PC-3 (cell line): ENCODE measurements at regions not wholly inside any gene's neighbourhood (a gene's known extent, or its start where the extent isn't known, plus 50 kb on each side); places are given as distances from the start of the nearest gene placed in this dataset.

ENCODE experiments used
- ATAC-seq: fragments of 200-7000 bp; cut with Tn5 transposase; 2 replicates; pipeline ENCODE4 v1.9.1; 2020; ENCODE audit warnings: mild to moderate bottlenecking, moderate library complexity
- BruUV-seq: library from RNA; stranded (reverse); fragments of 400-500 nt; replicated peaks from 2 replicates; lab custom pipeline; 2021; lab: Mats Ljungman, UMichigan
- CTCF ChIA-PET: fragments of 300-600 bp; sonication (Branson Sonifier 250); formaldehyde crosslinking; loops from one replicate; lab custom pipeline; 2022; ENCODE audit warnings: antibody characterized with exemption; lab: Charles Lee
- POLR2A ChIA-PET: fragments of 300-600 bp; sonication (Branson Sonifier 250); formaldehyde crosslinking; loops from one replicate; lab custom pipeline; 2022; ENCODE audit warnings: antibody characterized with exemption; ENCODE audit not compliant: unreplicated experiment; lab: Charles Lee
- DNase-seq: peaks from one replicate; pipeline ENCODE4 v3.0.0-alpha.2; 2015
- H2AFZ ChIP-seq: fragments of 300-600 bp; sonication (generic); 2 replicates; pipeline ENCODE4 v1.6.0; 2016; ENCODE audit warnings: antibody characterized with exemption, low read length
- H3F3A ChIP-seq: fragments of 300-600 bp; sonication (generic); one replicate; pipeline ENCODE4 v1.6.0; 2017; ENCODE audit warnings: antibody characterized with exemption, low read length, control low read depth, mild to moderate bottlenecking; ENCODE audit not compliant: unreplicated experiment
- H3K27ac ChIP-seq: fragments of 300-600 bp; sonication (generic); 2 replicates; pipeline ENCODE4 v1.5.1; 2016; ENCODE audit warnings: mild to moderate bottlenecking, low read length
- H3K27me3 ChIP-seq: fragments of 300-600 bp; sonication (generic); 2 replicates; pipeline ENCODE4 v1.6.1; 2016; ENCODE audit warnings: low read length, mixed read lengths
- H3K36me3 ChIP-seq: fragments of 300-600 bp; sonication (generic); 2 replicates; pipeline ENCODE4 v1.6.1; 2016; ENCODE audit warnings: low read depth, mixed run types, low read length, mixed read lengths
- H3K4me1 ChIP-seq: fragments of 300-600 bp; sonication (generic); 2 replicates; pipeline ENCODE4 v1.5.1; 2016; ENCODE audit warnings: low read length; ENCODE audit not compliant: insufficient read depth
- H3K4me2 ChIP-seq: fragments of 300-600 bp; sonication (generic); 2 replicates; pipeline ENCODE4 v1.6.0; 2016; ENCODE audit warnings: low read length
- H3K4me3 ChIP-seq: fragments of 300-600 bp; sonication (generic); 2 replicates; pipeline ENCODE4 v1.5.1; 2016; ENCODE audit warnings: mild to moderate bottlenecking, low read length, mixed read lengths
- H3K79me2 ChIP-seq: fragments of 300-600 bp; sonication (generic); 2 replicates; pipeline ENCODE4 v1.6.1; 2017; ENCODE audit warnings: low read length, mixed read lengths
- H3K9ac ChIP-seq: fragments of 300-600 bp; sonication (generic); 2 replicates; pipeline ENCODE4 v1.6.0; 2016; ENCODE audit warnings: mild to moderate bottlenecking, low read length
- H3K9me2 ChIP-seq: fragments of 300-600 bp; sonication (generic); replicated peaks from 2 replicates; pipeline ENCODE4 v1.6.1; 2016; ENCODE audit warnings: mixed run types, low read length, mixed read lengths
- H3K9me3 ChIP-seq: fragments of 300-600 bp; sonication (generic); 2 replicates; pipeline ENCODE4 v1.6.1; 2016; ENCODE audit warnings: low read length, mixed read lengths
- H4K20me1 ChIP-seq: fragments of 300-600 bp; sonication (generic); 2 replicates; pipeline ENCODE4 v1.6.1; 2016; ENCODE audit warnings: low read length, mixed read lengths
- CTCF ChIP-seq: fragments of 300-600 bp; sonication (generic); conservative IDR thresholded peaks from 2 replicates; pipeline ENCODE4 v1.5.1; 2017; ENCODE audit warnings: antibody characterized with exemption, low read depth, mild to moderate bottlenecking, low read length
- EZH2 ChIP-seq: fragments of 300-600 bp; sonication (generic); IDR thresholded peaks from one replicate; pipeline ENCODE4 v1.6.1; 2017; ENCODE audit warnings: antibody characterized with exemption, mild to moderate bottlenecking, low read length; ENCODE audit not compliant: unreplicated experiment
- EZH2phosphoT487 ChIP-seq: fragments of 300-600 bp; sonication (generic); IDR thresholded peaks from 2 replicates; pipeline ENCODE4 v1.6.1; 2018; ENCODE audit warnings: mild to moderate bottlenecking, antibody characterized with exemption, low read length, borderline replicate concordance
- intact Hi-C: fragments of 100-400 bp; cut with micrococcal nuclease; formaldehyde crosslinking; loops from 2 replicates; pipeline ENCODE4 v1.9.0; 2023

- POLR2A ChIA-PET: no interaction called here
- no TSS peak for BruUV-seq
- intact Hi-C loops: no loop called here
- ATAC-seq (no peak), DNase-seq (no peak)
- Histone ChIP-seq H3K9me2 (no peaks in the 10 kb centered on the region), H3K79me2 (no peaks in the 10 kb centered on the region), H2AFZ (no peak overlapping the region), H3K9ac (no peak overlapping the region), H3K36me3 (no peaks in the 10 kb centered on the region), H3K9me3 (no peaks in the 10 kb centered on the region), H3K4me2 (no peak overlapping the region), H3F3A (no peaks in the 10 kb centered on the region), H3K27me3 (no peaks in the 10 kb centered on the region), H4K20me1 (no peaks in the 10 kb centered on the region), H3K4me1 (no peaks in the 10 kb centered on the region), H3K4me3 (no peak overlapping the region), H3K27ac (no peak overlapping the region)
- CTCF ChIA-PET: no interaction called here
- no peak for TF ChIP-seq EZH2phosphoT487
- TF ChIP-seq EZH2: no peak
- TF ChIP-seq CTCF: no peak
Measured at GRCh38 chr7:70942791-70943190, 189.2 kb upstream of the GALNT17 start.

GRCh38 chr7:70944516-70944915, 187.4 kb upstream of the GALNT17 start:
- DNase-seq: no peak
- CTCF ChIA-PET: no interaction called here
- POLR2A ChIA-PET: no interaction called here
- no peaks in the 10 kb centered on the region for H3K4me1 ChIP-seq
- intact Hi-C loops: no loop called here
- H3K9ac ChIP-seq: no peak overlapping the region
- H3K4me3 ChIP-seq: no peak overlapping the region
- H3K27ac ChIP-seq: no peak overlapping the region
- no peak for ATAC-seq
- no TSS peak for BruUV-seq
- no peak overlapping the region for H2AFZ ChIP-seq
- no peaks in the 10 kb centered on the region for H3K9me2 ChIP-seq
- H3K4me2 ChIP-seq: no peak overlapping the region
- H3K79me2 ChIP-seq: no peaks in the 10 kb centered on the region
- no peaks in the 10 kb centered on the region for H3K9me3 ChIP-seq
- H4K20me1 ChIP-seq: no peaks in the 10 kb centered on the region
- TF ChIP-seq EZH2 (no peak), CTCF (no peak), EZH2phosphoT487 (no peak)
- no peaks in the 10 kb centered on the region for H3K36me3 ChIP-seq
- no peaks in the 10 kb centered on the region for H3K27me3 ChIP-seq
- no peaks in the 10 kb centered on the region for H3F3A ChIP-seq

- BruUV-seq: no TSS peak
- Histone ChIP-seq H3K9ac (no peak overlapping the region), H3K9me2 (no peaks in the 10 kb centered on the region), H4K20me1 (no peaks in the 10 kb centered on the region), H3K79me2 (no peaks in the 10 kb centered on the region), H3K4me2 (no peak overlapping the region), H3K4me1 (no peaks in the 10 kb centered on the region), H3K27ac (no peak overlapping the region), H2AFZ (no peak overlapping the region), H3K27me3 (no peaks in the 10 kb centered on the region), H3K36me3 (no peaks in the 10 kb centered on the region), H3K4me3 (no peak overlapping the region), H3F3A (no peaks in the 10 kb centered on the region), H3K9me3 (no peaks in the 10 kb centered on the region)
- ChIA-PET POLR2A (no interaction called here), CTCF (no interaction called here)
- no peak for ATAC-seq
- intact Hi-C loops: no loop called here
- DNase-seq: no peak
- TF ChIP-seq EZH2phosphoT487 (no peak), CTCF (no peak), EZH2 (no peak)
Measured at GRCh38 chr7:70947181-70947580, 184.8 kb upstream of the GALNT17 start.
